Peyer's patch (tissue), 4 donors: ENCODE measurements at regions not wholly inside any gene's neighbourhood (a gene's known extent, or its start where the extent isn't known, plus 50 kb on each side); places are given as distances from the start of the nearest gene placed in this dataset.

Source experiments
- DNase-seq, 3 donors: peaks; one replicate each; pipeline ENCODE4 v3.0.0-alpha.2; 2017 to 2019
- H3K27ac ChIP-seq, 4 donors: fragments of 200-600 bp; sonication (generic); one replicate each; pipeline ENCODE4 v1.5.1; 2016 to 2019
- H3K27me3 ChIP-seq, 2 donors: fragments of 200-600 bp; sonication (generic); one replicate each; pipeline ENCODE4 v1.5.1; 2019
- H3K36me3 ChIP-seq, 3 donors: fragments of 200-600 bp; sonication (generic); one replicate each; pipeline ENCODE4 v1.5.1; 2016 to 2019
- H3K4me1 ChIP-seq, 4 donors: fragments of 200-600 bp; sonication (generic); one replicate each; pipeline ENCODE4 v1.5.1; 2016 to 2019
- H3K4me3 ChIP-seq, 4 donors: fragments of 200-600 bp; sonication (generic); 1 replicate in 3 of 4; 2 replicates in 1 of 4; pipeline ENCODE4 v1.5.1; 2016 to 2019; ENCODE audit warnings: mild to moderate bottlenecking in 1 of 4
- H3K9me3 ChIP-seq, 4 donors: fragments of 200-600 bp; sonication (generic); one replicate each; pipeline ENCODE4 v1.5.1; 2016 to 2019; ENCODE audit warnings: mild to moderate bottlenecking in 1 of 4
- CTCF ChIP-seq, 6 experiments: fragments of 450-650 bp in 4 of 6; fragments of 200-600 bp in 2 of 6; sonication (generic) in 1 of 6; IDR thresholded peaks; one replicate each; pipeline ENCODE4 v1.5.1; 2017 to 2019; ENCODE audit warnings: antibody characterized with exemption in 6 of 6, mild to moderate bottlenecking in 3 of 6, moderate library complexity in 1 of 6
- POLR2A ChIP-seq, 2 donors: fragments of 450-650 bp; IDR thresholded peaks; one replicate each; pipeline ENCODE4 v1.5.1; 2017; ENCODE audit warnings: antibody characterized with exemption in 2 of 2, mild to moderate bottlenecking in 2 of 2, moderate library complexity in 2 of 2

- Histone ChIP-seq H3K27me3 (no peaks in the 10 kb centered on the region), H3K4me1 (no peaks in the 10 kb centered on the region), H3K4me3 (no peak overlapping the region), H3K36me3 (no peaks in the 10 kb centered on the region), H3K9me3 (no peaks in the 10 kb centered on the region), H3K27ac (no peak overlapping the region)
- no peak for DNase-seq
- TF ChIP-seq CTCF (IDR thresholded peaks at IDR 0.05) (no peak), POLR2A (IDR thresholded peaks at IDR 0.05) (no peak)
Observed at GRCh38 chr13:90070837-90071525, 1276.5 kb upstream of the MIR17HG start.

- no peak for DNase-seq
- Histone ChIP-seq H3K4me3 (no peak overlapping the region), H3K27ac (no peak overlapping the region), H3K27me3 (no peaks in the 10 kb centered on the region), H3K36me3 (no peaks in the 10 kb centered on the region), H3K9me3 (no peaks in the 10 kb centered on the region), H3K4me1 (no peaks in the 10 kb centered on the region)
- TF ChIP-seq POLR2A (IDR thresholded peaks at IDR 0.05) (no peak), CTCF (IDR thresholded peaks at IDR 0.05) (no peak)
Observed at GRCh38 chr13:90084684-90085290, 1262.7 kb upstream of the MIR17HG start.

GRCh38 chr13:90089051-90089450 is 1258.4 kb upstream of the MIR17HG start:
- no peaks in the 10 kb centered on the region for H3K36me3 ChIP-seq
- TF ChIP-seq POLR2A (IDR thresholded peaks at IDR 0.05): no peak
- no peak for TF ChIP-seq CTCF (IDR thresholded peaks at IDR 0.05)
- H3K4me3 ChIP-seq: no peak overlapping the region
- no peak overlapping the region for H3K27ac ChIP-seq
- H3K27me3 ChIP-seq: no peaks in the 10 kb centered on the region
- DNase-seq: no peak
- H3K4me1 ChIP-seq: no peaks in the 10 kb centered on the region
- H3K9me3 ChIP-seq: no peaks in the 10 kb centered on the region

GRCh38 chr13:90091611-90092010 is 1255.9 kb upstream of the MIR17HG start:
- no peaks in the 10 kb centered on the region for H3K9me3 ChIP-seq
- H3K4me3 ChIP-seq: no peak overlapping the region
- no peak overlapping the region for H3K27ac ChIP-seq
- TF ChIP-seq CTCF (IDR thresholded peaks at IDR 0.05): no peak
- TF ChIP-seq POLR2A (IDR thresholded peaks at IDR 0.05): no peak
- H3K36me3 ChIP-seq: no peaks in the 10 kb centered on the region
- H3K27me3 ChIP-seq: no peaks in the 10 kb centered on the region
- no peak for DNase-seq
- no peaks in the 10 kb centered on the region for H3K4me1 ChIP-seq

GRCh38 chr13:90094357-90094756 is 1253.1 kb upstream of the MIR17HG start:
- Histone ChIP-seq H3K36me3 (no peaks in the 10 kb centered on the region), H3K27me3 (no peaks in the 10 kb centered on the region), H3K4me3 (no peak overlapping the region), H3K27ac (no peak overlapping the region), H3K9me3 (no peaks in the 10 kb centered on the region), H3K4me1 (no peaks in the 10 kb centered on the region)
- TF ChIP-seq CTCF (IDR thresholded peaks at IDR 0.05): no peak
- no peak for TF ChIP-seq POLR2A (IDR thresholded peaks at IDR 0.05)
- DNase-seq: no peak
